BE2C (cell line): ENCODE measurements at regions not wholly inside any gene's neighbourhood (a gene's known extent, or its start where the extent isn't known, plus 50 kb on each side); places are given as distances from the start of the nearest gene placed in this dataset.

ENCODE experiments used
- DNase-seq: peaks from one replicate; pipeline ENCODE4 v3.0.0-alpha.2; 2020
- H3K27me3 ChIP-seq: fragments of 250-450 bp; sonication (Bioruptor Pico); 2 replicates; pipeline ENCODE4 v1.5.1; 2020; ENCODE audit warnings: mild to moderate bottlenecking
- H3K36me3 ChIP-seq: fragments of 250-450 bp; sonication (Bioruptor Pico); 2 replicates; pipeline ENCODE4 v1.5.1; 2020; ENCODE audit warnings: mild to moderate bottlenecking
- H3K4me1 ChIP-seq: fragments of 250-450 bp; sonication (Bioruptor Pico); 2 replicates; pipeline ENCODE4 v1.5.1; 2020
- H3K4me3 ChIP-seq: 2 replicates; pipeline ENCODE4 v1.5.1; 2011; ENCODE audit warnings: low read depth, low read length
- H3K9me3 ChIP-seq: fragments of 250-450 bp; sonication (Bioruptor Pico); 2 replicates; pipeline ENCODE4 v1.5.1; 2020
- TF ChIP-seq, protein P1 (sequence below): IDR thresholded peaks from 2 replicates; pipeline ENCODE4 v1.5.1; 2012; ENCODE audit warnings: mild to moderate bottlenecking, low read depth, low read length

- Histone ChIP-seq H3K4me1 (no peaks in the 10 kb centered on the region), H3K4me3 (no peak overlapping the region), H3K36me3 (no peaks in the 10 kb centered on the region), H3K27me3 (peaks cover 7% of the 10 kb centered on the region), H3K9me3 (no peaks in the 10 kb centered on the region)
- DNase-seq = no peak
- TF ChIP-seq, protein P1, sequence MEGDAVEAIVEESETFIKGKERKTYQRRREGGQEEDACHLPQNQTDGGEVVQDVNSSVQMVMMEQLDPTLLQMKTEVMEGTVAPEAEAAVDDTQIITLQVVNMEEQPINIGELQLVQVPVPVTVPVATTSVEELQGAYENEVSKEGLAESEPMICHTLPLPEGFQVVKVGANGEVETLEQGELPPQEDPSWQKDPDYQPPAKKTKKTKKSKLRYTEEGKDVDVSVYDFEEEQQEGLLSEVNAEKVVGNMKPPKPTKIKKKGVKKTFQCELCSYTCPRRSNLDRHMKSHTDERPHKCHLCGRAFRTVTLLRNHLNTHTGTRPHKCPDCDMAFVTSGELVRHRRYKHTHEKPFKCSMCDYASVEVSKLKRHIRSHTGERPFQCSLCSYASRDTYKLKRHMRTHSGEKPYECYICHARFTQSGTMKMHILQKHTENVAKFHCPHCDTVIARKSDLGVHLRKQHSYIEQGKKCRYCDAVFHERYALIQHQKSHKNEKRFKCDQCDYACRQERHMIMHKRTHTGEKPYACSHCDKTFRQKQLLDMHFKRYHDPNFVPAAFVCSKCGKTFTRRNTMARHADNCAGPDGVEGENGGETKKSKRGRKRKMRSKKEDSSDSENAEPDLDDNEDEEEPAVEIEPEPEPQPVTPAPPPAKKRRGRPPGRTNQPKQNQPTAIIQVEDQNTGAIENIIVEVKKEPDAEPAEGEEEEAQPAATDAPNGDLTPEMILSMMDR = no peak
Measured at GRCh38 chr1:2860476-2861142, 59.1 kb upstream of the TTC34 start.

DNA sequence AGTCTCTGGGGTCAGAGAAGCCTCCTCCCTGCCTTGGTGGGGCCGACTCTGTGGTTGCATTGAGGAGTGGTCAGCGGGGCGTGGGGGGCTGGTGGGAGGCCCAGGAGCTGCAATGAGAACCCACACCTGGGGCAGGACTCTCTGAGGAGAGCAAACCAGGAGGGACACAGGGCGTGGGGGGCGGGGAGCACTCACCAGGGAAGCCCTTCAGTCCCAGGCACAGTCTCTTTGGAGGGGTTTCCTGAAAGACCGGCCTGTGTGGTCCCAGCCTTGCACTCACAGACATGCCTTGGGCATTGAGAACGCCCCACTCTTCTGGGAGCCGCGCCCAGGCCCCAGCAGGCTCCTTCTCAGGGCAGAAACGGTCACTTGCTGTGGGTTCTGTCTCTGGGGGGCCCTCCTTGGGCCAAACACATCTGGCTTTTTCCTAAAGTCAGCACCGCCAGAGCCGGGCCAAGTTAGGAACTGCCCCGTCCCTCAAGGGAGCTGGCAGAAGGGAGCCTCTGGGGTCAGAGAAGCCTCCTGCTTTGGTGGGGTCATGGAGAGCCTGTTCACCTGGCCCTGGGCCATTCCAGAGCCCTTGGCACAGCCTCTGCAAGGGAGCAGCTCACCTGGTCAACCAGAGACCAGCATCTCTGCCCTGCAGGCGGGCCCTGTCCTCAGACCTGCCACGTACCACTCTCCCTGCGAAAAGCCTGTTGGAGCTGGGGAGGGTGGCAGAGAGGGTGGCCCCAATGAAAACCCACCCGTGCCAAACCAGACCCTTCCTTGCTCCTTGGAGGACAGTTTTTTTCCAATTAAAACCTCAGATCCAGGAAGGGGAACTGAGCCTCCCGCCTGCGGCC lies 59.9 kb upstream of the TTC34 start:
- H3K27me3 ChIP-seq = peaks cover 2% of the 10 kb centered on the region
- no peak overlapping the region for H3K4me3 ChIP-seq
- TF ChIP-seq, protein P1 = no peak
- no peaks in the 10 kb centered on the region for H3K9me3 ChIP-seq
- no peak for DNase-seq
- no peaks in the 10 kb centered on the region for H3K4me1 ChIP-seq
- H3K36me3 ChIP-seq = no peaks in the 10 kb centered on the region

DNA sequence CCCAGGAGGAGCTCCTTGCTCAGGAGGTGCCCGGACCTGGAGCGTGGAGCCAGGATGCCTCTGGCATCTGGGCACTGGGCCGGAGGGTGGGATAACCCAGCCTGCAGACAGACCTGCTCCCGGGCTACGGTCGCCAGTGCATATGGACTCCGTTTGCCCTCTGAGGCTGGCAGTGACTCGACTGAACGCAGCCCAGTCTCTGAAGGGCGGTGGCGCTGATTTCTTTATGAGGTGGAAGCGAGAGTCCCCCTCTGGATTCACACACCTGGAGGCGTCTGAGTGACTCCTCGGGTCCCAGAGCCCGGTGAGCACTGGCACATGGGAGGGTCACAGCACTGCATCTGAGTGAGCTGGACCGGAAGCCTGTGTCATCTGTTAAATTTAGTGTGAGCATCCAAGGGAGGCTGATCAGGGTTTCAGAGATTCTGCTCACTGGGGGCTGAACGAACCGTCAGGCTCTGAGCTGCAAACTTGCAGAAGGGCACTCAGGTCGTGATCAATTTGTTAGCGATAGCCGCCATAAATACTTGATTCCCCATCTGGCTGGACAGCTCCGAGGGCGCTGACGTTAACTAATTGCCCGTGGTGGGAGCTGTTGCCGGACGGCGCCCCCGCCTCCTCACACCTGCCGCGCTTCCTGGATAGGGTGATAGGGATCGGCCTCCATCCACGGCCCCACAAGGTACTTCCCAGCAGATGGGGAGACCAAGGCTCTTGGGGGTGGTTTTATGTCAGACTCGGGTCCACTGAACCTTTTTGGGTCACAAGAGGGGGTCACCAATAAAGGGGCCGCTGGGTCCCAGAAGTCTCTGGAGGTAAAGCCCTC lies 60.7 kb upstream of the TTC34 start:
- no peaks in the 10 kb centered on the region for H3K36me3 ChIP-seq
- no peaks in the 10 kb centered on the region for H3K4me1 ChIP-seq
- peaks cover 10% of the 10 kb centered on the region for H3K27me3 ChIP-seq
- no peak for DNase-seq
- TF ChIP-seq, protein P1 = no peak
- no peak overlapping the region for H3K4me3 ChIP-seq
- H3K9me3 ChIP-seq = no peaks in the 10 kb centered on the region

GRCh38 chr1:2862814-2863647 lies 61.5 kb upstream of the TTC34 start:
- Histone ChIP-seq H3K4me3 (no peak overlapping the region), H3K4me1 (no peaks in the 10 kb centered on the region), H3K27me3 (peaks cover 10% of the 10 kb centered on the region), H3K36me3 (no peaks in the 10 kb centered on the region), H3K9me3 (no peaks in the 10 kb centered on the region)
- DNase-seq = no peak
- TF ChIP-seq, protein P1 = no peak

DNA sequence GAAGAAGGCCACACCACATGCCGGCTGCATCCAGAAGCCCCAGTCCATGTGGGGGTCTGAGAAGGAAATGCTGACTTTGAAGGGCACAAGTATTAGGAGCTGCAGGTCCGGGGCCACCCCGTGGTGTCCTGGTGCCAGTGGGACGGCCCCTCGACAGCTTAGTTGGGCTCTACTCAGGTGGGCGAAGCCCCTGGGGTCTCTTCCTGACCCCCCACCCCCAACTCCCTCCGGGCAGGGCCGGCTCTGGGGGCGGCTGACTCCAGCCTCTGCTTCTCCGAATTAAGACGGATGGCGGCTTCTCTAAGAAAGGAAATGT lies 62.1 kb upstream of the TTC34 start:
- Histone ChIP-seq H3K4me1 (no peaks in the 10 kb centered on the region), H3K4me3 (no peak overlapping the region), H3K9me3 (no peaks in the 10 kb centered on the region), H3K27me3 (peaks cover 10% of the 10 kb centered on the region), H3K36me3 (no peaks in the 10 kb centered on the region)
- TF ChIP-seq, protein P1 = no peak
- no peak for DNase-seq
